HCT116 (cell line): ENCODE measurements at regions not wholly inside any gene's neighbourhood (a gene's known extent, or its start where the extent isn't known, plus 50 kb on each side); places are given as distances from the start of the nearest gene placed in this dataset.

Experiments
- ATAC-seq: fragments of 200-7000 bp; cut with Tn5 transposase; 2 replicates; pipeline ENCODE4 v1.9.1; 2020; ENCODE audit warnings: mild to moderate bottlenecking, moderate library complexity
- BruUV-seq: library from RNA; stranded (reverse); fragments of 400-500 nt; replicated peaks from 2 replicates; lab custom pipeline; 2021; lab: Mats Ljungman, UMichigan
- CTCF ChIA-PET: fragments of 300-600 bp; sonication (Branson Sonifier 250); formaldehyde crosslinking; loops from one replicate; lab custom pipeline; 2021; ENCODE audit warnings: antibody characterized with exemption; lab: Charles Lee
- POLR2A ChIA-PET: fragments of 300-600, 350-600 bp; sonication (Branson Sonifier 250); formaldehyde crosslinking; loops from one replicate; lab custom pipeline; 2021; ENCODE audit warnings: antibody characterized with exemption; lab: Charles Lee
- RAD21 ChIA-PET, 2 experiments: fragments of 300-600 bp; sonication (Branson Sonifier 250); formaldehyde crosslinking; loops; one replicate each; lab custom pipeline; 2023; ENCODE audit warnings: low total read pairs in 2 of 2; ENCODE audit not compliant: uncharacterized antibody in 2 of 2, unreplicated experiment in 2 of 2, low non-redundant PET in 1 of 2; lab: Charles Lee
- DNase-seq: peaks from one replicate; pipeline ENCODE4 v3.0.0-alpha.2; 2010; ENCODE audit warnings: low read depth, low spot score
- H2AFZ ChIP-seq: fragments of 200-600 bp; shearing (Covaris generic), sonication (generic); 2 replicates; pipeline ENCODE4 v1.6.1; 2017; ENCODE audit warnings: low read depth, mixed run types, mixed read lengths, antibody characterized with exemption, low read length; ENCODE audit not compliant: poor library complexity, severe bottlenecking
- H3K27ac ChIP-seq: 2 replicates; pipeline ENCODE4 v1.5.1; 2012; ENCODE audit warnings: low read depth, low read length
- H3K27me3 ChIP-seq: fragments of 200-600 bp; sonication (generic); 2 replicates; pipeline ENCODE4 v1.6.1; 2016; ENCODE audit warnings: mixed run types, low read length, mixed read lengths; ENCODE audit not compliant: insufficient read depth
- H3K36me3 ChIP-seq, 2 experiments: fragments of 200-500 bp in 1 of 2; fragments of 200-600 bp in 1 of 2; sonication (Bioruptor generic) in 1 of 2; sonication (generic) in 1 of 2; 2 replicates each; pipeline versions ENCODE4 v1.5.1 to v1.6.1; 2014 to 2016; ENCODE audit warnings: low read length in 2 of 2, inconsistent platforms in 1 of 2, mixed read lengths in 1 of 2, mixed run types in 1 of 2; ENCODE audit not compliant: insufficient read depth in 2 of 2, control insufficient read depth in 1 of 2
- H3K4me1 ChIP-seq, 2 experiments: fragments of 200-600 bp in 1 of 2; sonication (generic) in 1 of 2; 2 replicates each; pipeline versions ENCODE4 v1.5.1 to v1.6.1; 2012 to 2017; ENCODE audit warnings: low read length in 2 of 2, inconsistent platforms in 1 of 2, mild to moderate bottlenecking in 1 of 2, mixed read lengths in 1 of 2, mixed run types in 1 of 2, moderate library complexity in 1 of 2; ENCODE audit not compliant: insufficient read depth in 2 of 2, control insufficient read depth in 1 of 2
- H3K4me2 ChIP-seq: fragments of 200-600 bp; sonication (generic); 2 replicates; pipeline ENCODE4 v1.6.1; 2017; ENCODE audit warnings: mixed run types, low read length, mixed read lengths
- H3K4me3 ChIP-seq, 2 experiments: fragments of 200-600 bp in 1 of 2; sonication (generic) in 1 of 2; replicated peaks in 1 of 2; 2 replicates each; pipeline ENCODE4 v1.5.1; 2011 to 2016; ENCODE audit warnings: low read length in 2 of 2, control low read depth in 1 of 2, low read depth in 1 of 2, mild to moderate bottlenecking in 1 of 2, mixed read lengths in 1 of 2, mixed run types in 1 of 2
- H3K79me2 ChIP-seq: fragments of 200-600 bp; sonication (generic); 2 replicates; pipeline ENCODE4 v1.6.1; 2017; ENCODE audit warnings: mild to moderate bottlenecking, mixed run types, low read length, moderate library complexity, mixed read lengths; ENCODE audit not compliant: insufficient read depth
- H3K9ac ChIP-seq: fragments of 200-600 bp; sonication (generic); 2 replicates; pipeline ENCODE4 v1.6.1; 2016; ENCODE audit warnings: low read length, mixed read lengths
- H3K9me2 ChIP-seq: fragments of 200-600 bp; sonication (generic), shearing (Covaris generic); 2 replicates; pipeline ENCODE4 v1.6.1; 2017; ENCODE audit warnings: mixed run types, mild to moderate bottlenecking, moderate library complexity; ENCODE audit not compliant: insufficient read depth
- H3K9me3 ChIP-seq, 2 experiments: fragments of 200-500 bp in 1 of 2; fragments of 200-600 bp in 1 of 2; sonication (Bioruptor generic) in 1 of 2; sonication (generic) in 1 of 2; 2 replicates each; pipeline ENCODE4 v1.6.1; 2014 to 2017; ENCODE audit warnings: low read length in 2 of 2, mixed read lengths in 2 of 2, inconsistent platforms in 1 of 2, low read depth in 1 of 2, mild to moderate bottlenecking in 1 of 2, mixed run types in 1 of 2, moderate library complexity in 1 of 2; ENCODE audit not compliant: control insufficient read depth in 1 of 2, insufficient read depth in 1 of 2
- H4K20me1 ChIP-seq: fragments of 200-600 bp; sonication (generic), shearing (Covaris generic); 2 replicates; pipeline ENCODE4 v1.6.1; 2017; ENCODE audit warnings: mixed run types, mild to moderate bottlenecking, moderate library complexity; ENCODE audit not compliant: insufficient read depth
- CEBPB ChIP-seq: IDR thresholded peaks from 2 replicates; pipeline ENCODE4 v1.6.1; 2012; ENCODE audit warnings: low read depth
- EZH2phosphoT487 ChIP-seq: fragments of 200-600 bp; IDR thresholded peaks from 2 replicates; pipeline ENCODE4 v1.6.1; 2018; ENCODE audit warnings: antibody characterized with exemption, borderline replicate concordance
- MAX ChIP-seq: IDR thresholded peaks from 2 replicates; pipeline ENCODE4 v1.6.1; 2012
- POLR2AphosphoS5 ChIP-seq: IDR thresholded peaks from 2 replicates; pipeline ENCODE4 v1.6.1; 2011; ENCODE audit warnings: mild to moderate bottlenecking, low read depth, low read length, moderate library complexity
- SRF ChIP-seq: IDR thresholded peaks from 2 replicates; pipeline ENCODE4 v1.6.1; 2012; ENCODE audit warnings: low read depth
- YY1 ChIP-seq: IDR thresholded peaks from 2 replicates; pipeline ENCODE4 v1.6.1; 2011; ENCODE audit warnings: low read length, low read depth, moderate library complexity, mild to moderate bottlenecking; ENCODE audit not compliant: insufficient replicate concordance; ENCODE audit errors: extremely low read depth
- intact Hi-C: fragments of 100-400 bp; cut with micrococcal nuclease; formaldehyde crosslinking; loops from 2 replicates; pipeline ENCODE4 v1.10.0; 2022
- TF ChIP-seq, protein P1 (sequence below): IDR thresholded peaks from 2 replicates; pipeline ENCODE4 v1.6.1; 2011; ENCODE audit warnings: mild to moderate bottlenecking, low read length, moderate library complexity; ENCODE audit not compliant: insufficient replicate concordance; ENCODE audit errors: extremely low read depth

DNA sequence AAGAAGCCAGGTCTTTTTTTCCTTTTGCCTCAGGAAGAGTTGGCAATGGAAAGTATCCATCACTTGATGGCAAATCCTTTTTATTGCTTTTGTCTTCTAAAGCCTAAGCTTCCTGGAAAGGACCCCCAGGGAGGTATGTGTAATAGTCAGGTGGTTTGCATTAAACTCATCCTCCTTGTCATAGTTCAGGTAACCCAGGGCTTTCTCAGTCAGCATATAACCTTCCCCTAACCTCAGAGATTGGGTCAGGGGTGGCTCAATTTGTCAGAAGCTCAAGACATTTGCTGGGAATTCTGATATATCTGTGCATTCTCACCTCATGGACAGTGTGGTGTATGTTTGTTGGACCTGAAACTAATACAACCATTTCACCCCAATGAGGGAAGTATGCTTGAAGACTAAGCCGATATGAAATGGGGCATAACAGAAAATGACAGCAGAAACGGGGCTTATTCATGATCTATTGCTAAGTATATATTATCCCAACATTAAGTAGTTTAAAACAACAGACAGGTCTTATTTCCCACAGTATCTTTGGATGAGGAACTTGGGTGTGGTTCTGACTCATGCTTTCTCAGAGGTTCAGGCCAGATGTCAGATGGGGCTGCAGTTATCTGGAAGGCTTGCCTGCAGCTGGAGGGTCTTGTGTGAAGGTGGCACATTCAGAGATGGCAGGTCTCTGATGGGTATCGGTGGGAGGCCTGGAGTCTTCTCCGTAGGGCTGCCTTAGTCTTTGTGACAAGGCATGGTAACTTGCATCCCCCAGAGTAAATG lies 135.8 kb upstream of the SPON1 start (continued):
- TF ChIP-seq, protein P1, sequence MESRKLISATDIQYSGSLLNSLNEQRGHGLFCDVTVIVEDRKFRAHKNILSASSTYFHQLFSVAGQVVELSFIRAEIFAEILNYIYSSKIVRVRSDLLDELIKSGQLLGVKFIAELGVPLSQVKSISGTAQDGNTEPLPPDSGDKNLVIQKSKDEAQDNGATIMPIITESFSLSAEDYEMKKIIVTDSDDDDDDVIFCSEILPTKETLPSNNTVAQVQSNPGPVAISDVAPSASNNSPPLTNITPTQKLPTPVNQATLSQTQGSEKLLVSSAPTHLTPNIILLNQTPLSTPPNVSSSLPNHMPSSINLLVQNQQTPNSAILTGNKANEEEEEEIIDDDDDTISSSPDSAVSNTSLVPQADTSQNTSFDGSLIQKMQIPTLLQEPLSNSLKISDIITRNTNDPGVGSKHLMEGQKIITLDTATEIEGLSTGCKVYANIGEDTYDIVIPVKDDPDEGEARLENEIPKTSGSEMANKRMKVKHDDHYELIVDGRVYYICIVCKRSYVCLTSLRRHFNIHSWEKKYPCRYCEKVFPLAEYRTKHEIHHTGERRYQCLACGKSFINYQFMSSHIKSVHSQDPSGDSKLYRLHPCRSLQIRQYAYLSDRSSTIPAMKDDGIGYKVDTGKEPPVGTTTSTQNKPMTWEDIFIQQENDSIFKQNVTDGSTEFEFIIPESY, result no peak
- TF ChIP-seq EZH2phosphoT487 (no peak), CEBPB (no peak)
- TF ChIP-seq, all 23 proteins: peak for 5

DNA sequence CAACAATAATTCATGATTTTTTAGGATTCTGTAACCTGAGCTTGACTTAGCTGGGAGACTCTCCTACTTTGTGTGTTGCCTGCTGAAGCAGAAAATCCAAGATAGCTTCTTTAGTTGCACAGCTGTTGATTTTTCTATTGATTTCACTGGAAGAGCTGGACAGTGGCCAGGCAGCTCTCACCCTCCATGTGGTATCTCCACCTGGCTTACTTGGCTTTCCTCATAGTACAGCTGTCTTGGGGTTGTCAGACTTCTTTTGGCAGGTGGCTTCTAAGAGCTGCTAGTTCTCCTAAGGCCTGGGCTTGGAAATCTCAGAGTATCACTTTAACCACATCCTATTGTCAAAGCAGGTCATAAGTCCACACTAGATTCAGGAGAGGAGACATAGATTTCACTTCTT lies 130.8 kb upstream of the SPON1 start:
- H3K9ac ChIP-seq, result no peak overlapping the region
- ChIA-PET RAD21 (no interaction called here), POLR2A (no interaction called here), CTCF (no interaction called here)
- TF ChIP-seq SRF (no peak), YY1 (no peak), MAX (no peak), POLR2AphosphoS5 (no peak)
- TF ChIP-seq, protein P1, result no peak
- no peaks in the 10 kb centered on the region for H3K9me3 ChIP-seq
- DNase-seq, result no peak
- H3K9me2 ChIP-seq, result no peaks in the 10 kb centered on the region
- no peak for ATAC-seq
- no TSS peak for BruUV-seq
- peaks cover under 1 to 16% of the 10 kb centered on the region in 2 experiments for H3K4me1 ChIP-seq
- H3K27ac ChIP-seq, result no peak overlapping the region
- H3K4me3 ChIP-seq, result no peak overlapping the region
- no peaks in the 10 kb centered on the region for H4K20me1 ChIP-seq
- no peaks in the 10 kb centered on the region; a peak in 1 of 4 replicates for H3K36me3 ChIP-seq
- no peaks in the 10 kb centered on the region; the same call in 1 of the 2 replicates for H3K27me3 ChIP-seq
- intact Hi-C loops, result no loop called here
- H2AFZ ChIP-seq, result no peak overlapping the region
- H3K4me2 ChIP-seq, result no peak overlapping the region
- H3K79me2 ChIP-seq, result no peaks in the 10 kb centered on the region
